ENCODE measurements at regions not wholly inside any gene's neighbourhood (a gene's known extent, or its start where the extent isn't known, plus 50 kb on each side); places are given as distances from the start of the nearest gene placed in this dataset.

GRCh38 chr2:129439406-129440302 is 539.8 kb upstream of the RAB6C start:
- no peak for DNase-seq

GRCh38 chr2:129441610-129442009 is 537.9 kb upstream of the RAB6C start:
- DNase-seq = no peak

- DNase-seq = no peak
Observed at GRCh38 chr2:129443235-129443864, 536.1 kb upstream of the RAB6C start.

GRCh38 chr2:129443865-129444739 is 535.4 kb upstream of the RAB6C start:
- no peak for DNase-seq

- no peak for DNase-seq
Observed at GRCh38 chr2:129444751-129445150, 534.7 kb upstream of the RAB6C start.

DNA sequence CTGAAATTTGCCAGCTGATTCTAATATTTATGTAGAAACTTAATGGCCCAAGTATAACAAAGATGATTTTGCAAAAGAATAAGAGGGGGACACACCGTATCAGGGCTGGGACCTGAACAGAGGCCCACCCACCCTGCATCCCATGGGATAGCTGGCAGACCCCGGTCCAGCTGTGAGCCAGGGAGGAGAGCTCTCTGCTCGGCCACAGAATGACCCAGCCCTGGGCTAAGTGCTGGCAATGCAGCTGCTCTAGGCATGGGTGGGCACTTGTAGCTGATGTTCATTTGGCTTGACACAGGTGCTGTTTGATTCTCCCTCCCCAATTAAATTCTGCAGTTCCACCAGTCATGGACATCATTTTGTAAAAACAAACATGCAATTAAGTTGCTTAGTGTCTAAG is 522.8 kb upstream of the RAB6C start:
- DNase-seq = no peak

DNA sequence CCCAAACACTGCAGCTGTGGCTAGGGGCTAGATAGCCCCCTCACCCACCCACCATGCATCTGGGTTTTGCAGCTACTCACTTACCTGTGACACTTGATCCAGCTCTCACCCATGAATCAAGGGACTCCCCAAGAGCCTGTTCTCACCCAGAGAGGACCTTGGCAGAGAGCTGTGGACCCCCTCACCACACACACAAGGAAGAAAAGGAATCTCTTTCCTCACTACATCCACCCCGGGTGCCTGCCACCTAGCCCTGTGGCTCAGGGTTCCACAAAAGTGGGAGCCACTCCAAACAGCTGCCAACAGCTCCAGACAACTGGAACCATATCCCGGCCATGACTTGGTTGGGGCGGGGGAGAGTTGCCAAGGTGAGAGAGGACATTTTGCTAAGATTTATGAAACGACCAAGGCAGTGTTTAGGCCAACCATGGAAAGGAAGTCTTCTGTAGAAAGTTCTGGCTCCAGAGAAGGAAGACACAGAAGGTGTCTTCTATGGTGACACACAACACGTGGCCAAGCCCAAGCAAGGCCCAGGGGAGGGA is 522.1 kb upstream of the RAB6C start:
- no peak for DNase-seq

DNA sequence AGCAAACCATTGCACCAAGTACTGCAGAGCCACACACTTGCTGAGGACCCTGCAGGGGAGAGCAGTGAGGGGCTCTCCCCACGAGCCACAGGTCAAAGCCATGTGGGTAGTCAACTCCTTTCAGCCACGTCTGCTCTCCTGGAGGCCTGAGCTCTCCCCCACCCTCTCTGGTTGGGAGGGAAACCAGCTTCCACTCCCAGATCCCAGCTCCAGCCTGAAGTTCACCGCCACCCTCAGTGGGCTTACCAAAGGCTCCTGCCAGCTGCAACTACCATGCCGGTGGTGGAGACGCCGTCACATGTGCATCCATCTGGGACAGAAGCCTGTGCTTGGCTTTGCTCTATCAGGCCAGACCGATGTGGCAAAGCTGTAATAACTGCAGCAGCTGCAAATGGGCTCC is 521.5 kb upstream of the RAB6C start:
- no peak for DNase-seq

GRCh38 chr2:129458436-129458835 is 521.0 kb upstream of the RAB6C start:
- DNase-seq = no peak

DNA sequence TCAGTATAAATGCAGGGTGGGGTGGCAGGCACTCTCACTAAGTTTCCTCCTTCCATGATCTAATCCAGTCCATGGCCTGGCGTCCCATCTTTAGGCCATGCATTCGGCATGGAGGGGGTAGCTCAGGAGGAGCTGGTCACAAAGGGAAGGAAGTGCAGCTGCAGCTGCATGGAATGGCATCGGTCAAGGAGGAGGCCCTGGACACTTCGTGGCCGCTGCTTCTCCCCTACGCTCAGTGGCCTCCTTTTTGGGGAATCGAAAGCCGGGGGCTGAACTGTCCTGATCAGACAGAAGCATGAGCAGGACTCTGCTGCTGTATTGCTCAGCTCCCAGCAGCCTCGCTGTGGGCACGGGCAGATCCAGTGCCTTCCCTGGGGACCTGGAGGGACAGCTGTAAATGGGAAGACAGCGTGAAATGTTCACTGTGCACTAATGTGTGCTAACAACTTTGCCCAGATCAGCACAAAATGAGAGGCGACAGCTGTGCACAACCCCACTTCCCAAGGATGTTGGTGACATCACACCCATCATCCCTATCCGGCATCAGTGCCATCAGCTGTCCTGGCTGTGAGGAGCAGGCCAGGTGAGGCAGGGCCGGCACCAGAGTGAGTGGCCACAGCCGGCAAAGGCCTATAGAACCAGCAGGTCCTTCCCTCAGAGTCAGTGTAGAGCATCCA is 520.1 kb upstream of the RAB6C start:
- no peak for DNase-seq

DNA sequence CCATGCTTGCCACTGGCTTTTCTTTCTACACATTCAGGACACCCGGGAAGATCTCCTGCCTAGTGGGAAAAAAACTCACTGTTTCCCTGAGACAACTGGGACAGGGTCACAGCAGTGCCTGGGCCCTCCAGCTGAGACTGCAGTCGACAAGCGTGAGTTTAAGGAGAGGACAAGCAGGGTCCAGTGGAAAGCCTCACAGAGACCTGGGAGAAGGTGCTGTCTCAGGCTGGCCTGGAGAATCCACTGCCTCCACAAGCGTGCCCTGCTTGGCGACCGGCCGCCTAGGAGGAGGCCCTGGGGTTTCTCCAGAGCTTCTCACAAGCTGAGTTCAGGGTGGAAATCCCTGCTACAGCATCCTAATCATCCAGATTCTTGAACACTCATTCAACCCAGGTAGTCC is 519.6 kb upstream of the RAB6C start:
- DNase-seq = no peak

DNA sequence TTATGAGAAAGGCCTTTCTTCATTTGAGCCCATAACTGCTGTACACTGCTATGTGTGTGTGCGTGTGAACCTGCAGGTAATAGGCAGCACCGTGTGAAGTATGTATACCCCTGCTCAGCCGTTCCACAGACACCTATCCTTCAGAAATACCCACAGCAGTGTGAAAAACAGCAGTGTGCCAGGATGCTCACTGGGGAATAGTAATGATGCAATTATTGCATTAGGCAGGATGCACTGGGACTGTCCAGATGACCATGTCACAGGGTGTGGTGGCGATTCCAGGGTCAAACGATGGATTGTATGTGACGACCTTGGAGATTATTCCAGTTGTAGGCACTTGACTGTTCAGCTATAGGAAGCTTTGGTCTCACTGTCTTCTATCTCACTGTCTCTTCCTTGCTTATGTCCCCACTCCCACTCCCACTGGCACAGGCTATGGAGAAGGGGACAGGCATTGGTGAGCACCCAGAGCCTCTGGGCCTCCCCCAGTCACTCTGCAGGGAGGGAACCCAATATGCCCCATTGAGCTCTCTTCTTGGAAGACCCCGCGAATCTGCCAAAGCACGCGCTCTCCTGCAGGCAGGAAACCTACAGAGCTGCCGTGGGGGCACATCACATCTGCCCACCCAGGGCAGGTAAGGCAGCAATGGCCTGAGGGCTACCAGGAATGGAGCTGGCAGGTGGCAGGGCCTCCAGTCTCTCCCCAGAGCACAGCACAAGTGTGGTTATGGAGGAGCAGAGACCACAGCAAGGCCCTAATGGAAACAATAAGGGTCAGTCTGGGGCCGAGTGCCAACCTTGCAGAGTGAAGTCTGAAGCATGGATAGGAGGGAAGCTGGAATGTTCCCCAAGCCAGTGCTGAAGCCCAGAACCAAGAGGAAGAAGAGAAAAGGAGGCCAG is 518.9 kb upstream of the RAB6C start:
- DNase-seq = no peak

DNA sequence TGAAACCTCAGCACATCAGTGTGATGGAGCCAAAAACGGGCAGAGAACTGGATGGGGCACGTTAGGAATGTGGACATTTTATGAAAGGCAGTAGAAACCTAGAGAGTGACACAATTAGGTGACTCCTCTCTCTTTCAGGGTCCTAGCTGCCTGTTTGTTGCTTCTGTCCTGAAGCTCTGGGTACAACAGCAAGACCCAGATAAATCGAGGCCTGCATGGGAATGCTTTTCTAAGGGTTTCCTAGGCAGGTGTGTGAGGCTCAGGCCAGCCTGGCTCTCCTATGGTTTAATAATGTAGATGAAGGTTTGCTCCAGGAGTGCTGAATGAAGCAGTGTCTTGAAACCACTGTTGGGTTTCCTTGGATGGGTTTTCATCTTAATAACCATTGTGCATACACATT is 517.1 kb upstream of the RAB6C start:
- no peak for DNase-seq

DNA sequence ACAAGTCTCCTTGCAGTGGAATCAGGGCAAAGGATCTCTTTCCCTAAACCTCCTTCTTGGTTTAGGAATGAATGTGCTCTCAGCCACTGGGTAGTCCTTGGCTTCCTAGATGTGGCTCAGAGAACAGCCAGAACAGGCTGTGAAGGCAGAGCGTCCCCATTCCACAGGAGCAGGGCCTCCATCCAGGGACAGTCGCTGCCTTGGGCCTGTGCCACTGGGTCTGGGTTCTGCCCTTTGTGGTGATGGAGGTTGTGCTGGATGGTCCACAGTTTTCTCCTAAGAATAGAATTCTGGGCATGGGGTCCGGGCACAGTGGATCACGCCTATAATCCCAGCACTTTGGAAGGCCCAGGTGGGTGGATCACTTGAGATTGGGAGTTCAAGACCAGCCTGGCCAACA is 516.5 kb upstream of the RAB6C start:
- no peak for DNase-seq

- DNase-seq = no peak
Observed at GRCh38 chr2:129464036-129464435, 515.4 kb upstream of the RAB6C start.

- no peak for DNase-seq
Observed at GRCh38 chr2:129464631-129465030, 514.8 kb upstream of the RAB6C start.

- DNase-seq = no peak
Observed at GRCh38 chr2:129465045-129465444, 514.4 kb upstream of the RAB6C start.

- DNase-seq = no peak
Observed at GRCh38 chr2:129466389-129466788, 513.1 kb upstream of the RAB6C start.

DNA sequence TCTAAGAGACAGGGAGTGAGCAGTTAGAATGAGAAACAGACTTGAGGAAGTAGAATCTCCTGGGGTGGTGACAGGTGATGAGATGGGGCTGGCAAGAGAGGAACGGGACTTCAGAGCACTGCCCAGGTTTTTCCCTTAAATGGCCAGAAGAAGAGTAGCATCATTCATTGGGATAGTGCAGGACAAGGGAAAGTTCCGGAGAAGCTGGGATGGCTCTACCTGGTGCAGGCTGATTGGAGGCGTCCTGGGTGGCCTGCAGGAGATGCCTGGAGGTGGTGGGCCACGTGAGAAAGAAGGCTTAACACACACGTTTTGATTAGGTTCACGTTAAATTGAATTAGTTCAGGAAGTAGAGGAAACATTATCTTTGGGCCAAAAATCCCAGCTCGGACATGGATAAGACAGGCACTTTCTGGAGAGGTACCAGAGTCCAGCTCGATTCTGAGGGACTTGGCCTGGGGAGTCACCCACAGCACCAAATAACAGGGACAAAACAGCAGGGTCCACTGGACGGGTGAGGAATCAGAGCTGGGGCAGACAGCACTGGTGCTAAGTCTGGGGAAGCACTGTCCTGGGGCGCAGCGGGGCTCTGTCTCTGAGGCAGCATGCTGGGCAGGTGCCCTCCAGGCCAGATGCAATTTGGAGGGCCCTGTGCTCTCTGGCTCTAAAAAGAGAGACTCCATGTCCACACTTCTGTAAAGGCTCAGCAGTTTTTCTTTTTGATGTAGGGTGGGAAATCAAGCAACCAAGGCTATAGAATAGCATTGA is 512.3 kb upstream of the RAB6C start:
- no peak for DNase-seq

DNA sequence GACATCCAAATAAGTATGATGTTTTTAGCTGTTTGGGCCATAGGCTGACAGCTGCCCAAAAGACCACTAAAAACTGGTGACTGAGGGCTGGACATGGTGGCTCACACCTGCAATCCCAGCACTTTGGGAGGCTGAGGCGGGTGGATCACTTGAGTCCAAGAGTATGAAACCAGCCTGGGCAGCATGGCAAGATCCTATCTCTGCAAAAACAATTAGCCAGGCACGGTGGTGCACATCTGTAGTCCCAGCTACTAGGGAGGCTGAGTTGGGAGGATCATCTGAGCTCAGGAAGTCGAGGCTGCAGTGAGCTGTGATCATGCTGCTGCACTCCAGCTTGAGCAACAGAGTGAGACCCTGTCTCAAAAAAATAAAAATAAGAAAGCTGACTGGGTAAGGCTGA is 511.5 kb upstream of the RAB6C start:
- DNase-seq = no peak

DNA sequence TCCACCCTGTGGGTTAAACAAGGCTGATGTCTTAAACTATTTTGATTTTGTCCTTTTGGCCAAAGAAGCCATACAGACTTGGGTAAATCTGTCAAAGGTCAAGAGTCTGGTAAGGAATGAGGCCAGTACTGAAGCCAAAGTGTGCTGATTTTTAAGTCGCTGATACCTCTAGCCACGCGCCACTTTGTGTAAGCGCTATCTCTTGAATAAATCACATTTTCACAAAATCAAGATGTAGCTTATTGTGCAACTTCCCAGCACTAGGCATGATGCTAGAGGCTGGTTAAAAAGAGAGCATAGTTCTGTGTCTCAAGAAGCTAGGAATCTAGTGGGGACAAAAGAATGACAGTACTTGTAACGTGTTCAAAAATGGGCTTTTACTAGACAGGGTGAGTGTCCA is 510.6 kb upstream of the RAB6C start:
- DNase-seq = no peak

All from T1000 (cell line).